D721Med (cell line): ENCODE measurements at regions not wholly inside any gene's neighbourhood (a gene's known extent, or its start where the extent isn't known, plus 50 kb on each side); places are given as distances from the start of the nearest gene placed in this dataset.

Experiments
- DNase-seq: peaks from one replicate; pipeline ENCODE4 v3.0.0; 2011; ENCODE audit warnings: low spot score; ENCODE audit not compliant: insufficient read length
- FAIRE-seq: peaks from 2 replicates; lab custom pipeline; 2011; peaks lifted over from hg19 to GRCh38; lab: Jason Lieb, UNC
- CTCF ChIP-seq: IDR thresholded peaks from 2 replicates; pipeline ENCODE4 v1.5.1; 2012; ENCODE audit warnings: mild to moderate bottlenecking, control low read depth; ENCODE audit not compliant: insufficient read depth; ENCODE audit errors: missing control alignments

DNA sequence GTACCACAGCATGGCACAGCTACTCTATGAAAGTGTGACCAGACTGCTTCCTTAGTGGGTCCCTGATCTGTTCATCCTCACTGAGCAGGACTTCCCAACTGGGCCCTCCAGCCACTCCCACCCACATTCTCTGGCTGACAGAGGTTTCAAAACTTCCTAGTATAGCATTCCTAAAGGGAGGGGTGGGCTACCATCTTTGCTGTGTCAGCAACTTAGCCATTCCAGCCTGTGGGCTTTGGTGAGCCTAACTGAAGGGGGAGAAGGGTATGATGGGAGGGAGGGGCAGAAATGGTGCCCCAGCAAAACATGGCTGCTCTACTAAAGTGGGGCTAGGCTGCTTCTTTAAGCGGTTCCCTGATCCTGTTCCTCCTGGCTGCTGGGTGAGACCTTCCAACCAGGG, 265.2 kb upstream of the ADGRL4 start:
- DNase-seq: no peak
- no peak for TF ChIP-seq CTCF
- FAIRE-seq: no peak

GRCh38 chr1:79264975-79265818, 258.7 kb upstream of the ADGRL4 start:
- no peak for TF ChIP-seq CTCF
- no peak for FAIRE-seq

DNA sequence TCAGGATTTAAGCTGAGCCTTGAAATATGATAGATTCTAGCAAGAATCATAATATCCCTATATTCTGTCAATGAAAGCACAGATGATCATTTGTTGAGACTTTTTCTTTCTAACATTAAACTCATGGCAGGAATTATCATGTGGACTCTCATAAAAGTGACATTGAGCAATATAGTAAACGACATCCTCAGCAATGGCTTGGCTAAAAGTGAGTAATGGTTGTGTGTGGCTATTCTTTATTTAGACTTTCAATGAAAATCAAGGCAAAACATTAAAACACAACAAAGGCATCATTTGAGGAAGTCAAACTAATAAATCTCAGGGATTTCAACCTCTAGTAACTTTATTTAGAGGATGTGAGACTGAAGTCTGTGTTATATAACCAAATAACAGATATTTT, 257.8 kb upstream of the ADGRL4 start:
- FAIRE-seq (no peak), DNase-seq (no peak)
- no peak for TF ChIP-seq CTCF

More at GRCh38 chr1:79264975-79265818, 258.7 kb upstream of the ADGRL4 start:
- no peak for DNase-seq

GRCh38 chr1:79262745-79263258, 256.3 kb upstream of the ADGRL4 start:
- DNase-seq (no peak), FAIRE-seq (no peak)
- no peak for TF ChIP-seq CTCF

- DNase-seq (no peak), FAIRE-seq (peak; percentile 91)
- TF ChIP-seq CTCF: peak; percentile 79
Observed at GRCh38 chr1:79259390-79260336, 253.1 kb upstream of the ADGRL4 start.

DNA sequence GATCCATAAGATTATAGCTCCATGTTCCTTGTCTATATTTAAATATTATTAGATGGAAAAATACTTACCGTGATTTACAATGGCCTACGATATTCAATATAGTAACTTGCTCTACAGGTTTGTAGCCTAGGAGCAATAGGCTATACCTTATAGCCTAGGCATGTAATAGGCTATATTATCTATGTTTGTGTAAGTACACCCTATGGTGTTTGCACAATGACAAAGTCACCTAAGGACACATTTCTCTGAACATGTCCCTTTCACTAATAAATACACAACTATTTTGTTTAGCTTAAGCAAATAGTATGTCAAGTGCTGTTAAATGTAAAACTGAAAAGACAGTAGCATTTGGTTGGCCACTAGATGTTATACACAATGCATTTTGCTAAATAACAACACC, 248.9 kb upstream of the ADGRL4 start:
- TF ChIP-seq CTCF: no peak
- DNase-seq (no peak), FAIRE-seq (no peak)
